ENCODE measurements at regions not wholly inside any gene's neighbourhood (a gene's known extent, or its start where the extent isn't known, plus 50 kb on each side); places are given as distances from the start of the nearest gene placed in this dataset.

DNA sequence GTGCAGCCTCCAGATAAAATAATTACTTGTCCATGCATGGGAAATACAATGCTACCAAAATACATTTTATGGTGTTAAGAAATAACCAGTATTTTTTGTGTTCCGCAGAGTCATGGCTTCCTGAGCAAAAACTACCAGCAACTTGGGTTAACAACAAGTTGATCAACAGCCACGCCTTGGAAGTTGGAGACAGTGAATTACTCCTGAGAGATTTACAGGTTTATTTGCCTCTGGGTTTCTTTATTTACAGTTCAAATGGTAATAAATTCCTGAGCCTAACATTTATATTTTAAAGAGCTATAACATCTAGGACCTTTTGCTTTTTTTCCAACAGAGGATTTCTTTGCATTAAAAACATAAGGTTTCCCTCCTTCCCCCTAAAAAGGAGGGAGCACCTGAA is 194.0 kb downstream of the IPO8 start:
- TF ChIP-seq POLR2A (IDR thresholded peaks at IDR 0.05) (no peak), EP300 (IDR thresholded peaks at IDR 0.05) (no peak)
- TF ChIP-seq, protein P1, sequence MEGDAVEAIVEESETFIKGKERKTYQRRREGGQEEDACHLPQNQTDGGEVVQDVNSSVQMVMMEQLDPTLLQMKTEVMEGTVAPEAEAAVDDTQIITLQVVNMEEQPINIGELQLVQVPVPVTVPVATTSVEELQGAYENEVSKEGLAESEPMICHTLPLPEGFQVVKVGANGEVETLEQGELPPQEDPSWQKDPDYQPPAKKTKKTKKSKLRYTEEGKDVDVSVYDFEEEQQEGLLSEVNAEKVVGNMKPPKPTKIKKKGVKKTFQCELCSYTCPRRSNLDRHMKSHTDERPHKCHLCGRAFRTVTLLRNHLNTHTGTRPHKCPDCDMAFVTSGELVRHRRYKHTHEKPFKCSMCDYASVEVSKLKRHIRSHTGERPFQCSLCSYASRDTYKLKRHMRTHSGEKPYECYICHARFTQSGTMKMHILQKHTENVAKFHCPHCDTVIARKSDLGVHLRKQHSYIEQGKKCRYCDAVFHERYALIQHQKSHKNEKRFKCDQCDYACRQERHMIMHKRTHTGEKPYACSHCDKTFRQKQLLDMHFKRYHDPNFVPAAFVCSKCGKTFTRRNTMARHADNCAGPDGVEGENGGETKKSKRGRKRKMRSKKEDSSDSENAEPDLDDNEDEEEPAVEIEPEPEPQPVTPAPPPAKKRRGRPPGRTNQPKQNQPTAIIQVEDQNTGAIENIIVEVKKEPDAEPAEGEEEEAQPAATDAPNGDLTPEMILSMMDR (IDR thresholded peaks at IDR 0.05), result no peak
- WGBS, 3 donors, result 95 to 98% (median 97%) methylated on average over 2 of the region's 2 CpGs
- Histone ChIP-seq H3K4me3 (no peak overlapping the region), H3K9me3 (no peaks in the 10 kb centered on the region), H3K4me1 (ENCODE audit: insufficient read depth) (no peaks in the 10 kb centered on the region), H3K36me3 (no peaks in the 10 kb centered on the region), H3K27ac (no peak overlapping the region), H3K27me3 (no peaks in the 10 kb centered on the region)
- intact Hi-C loops (cut with DNase I), result no loop called here
- DNase-seq, result no peak

DNA sequence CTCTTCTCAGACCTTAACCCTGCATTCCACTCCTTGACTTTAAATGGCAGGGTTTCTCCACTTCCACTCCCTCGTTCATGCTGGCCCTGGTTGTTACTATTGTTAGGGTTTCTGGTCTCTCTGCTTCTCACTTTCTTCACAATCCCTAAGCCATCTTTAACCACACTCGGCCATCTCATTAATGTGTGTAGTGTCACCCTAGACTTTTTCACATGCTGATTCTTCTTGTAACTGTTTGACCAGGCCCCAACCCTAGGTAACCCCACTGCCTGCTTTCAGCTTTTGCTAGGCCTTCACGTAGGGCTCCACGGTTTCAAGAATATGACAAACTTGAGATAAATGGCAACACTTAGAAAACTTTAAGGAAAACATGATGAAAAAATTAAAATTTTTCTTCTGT is 195.1 kb downstream of the IPO8 start:
- H3K9me3 ChIP-seq, result no peaks in the 10 kb centered on the region
- H3K27ac ChIP-seq, result no peak overlapping the region
- no peak for DNase-seq
- no peaks in the 10 kb centered on the region for H3K27me3 ChIP-seq
- WGBS, 3 donors, result 68 to 92% (median 91%) methylated on average over 4 of the region's 4 CpGs
- H3K36me3 ChIP-seq, result no peaks in the 10 kb centered on the region
- H3K4me3 ChIP-seq, result no peak overlapping the region
- no peaks in the 10 kb centered on the region for H3K4me1 ChIP-seq (ENCODE audit: insufficient read depth)
- intact Hi-C loops (cut with DNase I), result no loop called here
- TF ChIP-seq, protein P1 (IDR thresholded peaks at IDR 0.05), result no peak
- TF ChIP-seq POLR2A (IDR thresholded peaks at IDR 0.05) (no peak), EP300 (IDR thresholded peaks at IDR 0.05) (no peak)

DNA sequence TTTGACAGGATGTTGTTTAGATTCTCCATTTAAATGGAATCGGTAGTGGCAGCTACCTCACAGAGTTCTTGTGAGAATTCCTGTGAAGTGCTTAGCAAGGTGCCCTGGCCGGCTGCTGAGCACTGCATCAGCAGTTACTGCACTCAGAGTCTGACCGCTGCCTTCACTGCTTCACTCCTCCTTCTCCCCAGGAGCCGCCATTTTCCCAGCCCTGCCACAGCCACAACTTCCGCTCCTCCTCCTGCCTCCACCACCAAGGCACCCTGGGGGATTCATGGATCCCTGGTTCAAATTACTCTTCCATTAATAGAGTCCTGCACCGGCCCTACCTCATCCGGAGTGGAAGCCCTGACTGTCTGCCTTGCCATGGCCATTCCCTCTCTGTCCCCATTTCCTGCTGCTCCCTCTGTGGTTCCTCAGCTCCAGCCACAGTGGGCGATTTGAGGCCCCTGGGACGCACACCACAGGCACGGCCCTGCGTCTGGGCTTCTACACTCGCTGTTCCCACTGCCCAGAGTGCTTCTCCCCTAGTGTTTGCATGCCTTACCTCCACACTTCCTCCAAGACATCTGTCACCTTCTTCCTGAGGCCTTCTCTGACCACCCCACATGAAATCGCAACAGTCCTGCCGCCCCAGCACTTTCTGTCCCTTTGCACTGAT is 210.3 kb downstream of the IPO8 start:
- Histone ChIP-seq H3K27me3 (no peaks in the 10 kb centered on the region), H3K27ac (no peak overlapping the region), H3K4me1 (ENCODE audit: insufficient read depth) (no peaks in the 10 kb centered on the region), H3K4me3 (no peak overlapping the region), H3K36me3 (no peaks in the 10 kb centered on the region), H3K9me3 (no peaks in the 10 kb centered on the region)
- no peak for TF ChIP-seq POLR2A (IDR thresholded peaks at IDR 0.05)
- TF ChIP-seq, protein P1 (IDR thresholded peaks at IDR 0.05), result no peak
- TF ChIP-seq EP300 (IDR thresholded peaks at IDR 0.05), result no peak
- WGBS, 3 donors, result 96% methylated on average over 14 of the region's 14 CpGs
- intact Hi-C loops (cut with DNase I), result no loop called here
- no peak for DNase-seq

DNA sequence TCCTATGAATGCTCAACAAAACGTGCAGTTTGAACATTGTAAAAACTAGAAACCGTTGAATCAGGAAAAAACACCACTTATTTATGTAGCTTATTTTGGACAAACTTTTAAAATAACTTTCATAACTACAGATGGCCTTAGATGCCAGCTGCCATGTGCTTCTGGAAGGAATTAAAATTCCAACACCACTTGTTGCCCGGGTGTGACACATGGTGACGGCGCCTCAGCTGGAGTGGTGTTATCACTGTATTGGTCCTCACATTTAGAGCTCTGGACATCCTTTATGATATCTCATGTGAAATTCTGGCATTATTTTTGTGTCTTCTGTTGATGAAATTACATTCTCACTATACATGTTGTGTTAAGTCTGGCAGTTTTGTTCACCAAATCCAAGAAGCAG is 211.0 kb downstream of the IPO8 start:
- Histone ChIP-seq H3K27me3 (no peaks in the 10 kb centered on the region), H3K4me1 (ENCODE audit: insufficient read depth) (no peaks in the 10 kb centered on the region), H3K36me3 (no peaks in the 10 kb centered on the region), H3K9me3 (no peaks in the 10 kb centered on the region), H3K4me3 (no peak overlapping the region), H3K27ac (no peak overlapping the region)
- 84 to 93% (median 87%) methylated on average over 5 of the region's 5 CpGs for WGBS, 3 donors
- intact Hi-C loops (cut with DNase I), result no loop called here
- no peak for DNase-seq
- TF ChIP-seq, protein P1 (IDR thresholded peaks at IDR 0.05), result no peak
- TF ChIP-seq EP300 (IDR thresholded peaks at IDR 0.05) (no peak), POLR2A (IDR thresholded peaks at IDR 0.05) (no peak)

Data from ovary (tissue), 7 donors.